CD14-positive monocyte (primary cell): ENCODE measurements at regions not wholly inside any gene's neighbourhood (a gene's known extent, or its start where the extent isn't known, plus 50 kb on each side); places are given as distances from the start of the nearest gene placed in this dataset.

Experiments
- DNase-seq, 3 donors: peaks; one replicate each; pipeline ENCODE4 v3.0.0-alpha.2; 2011 to 2022
- H2AFZ ChIP-seq: 2 replicates; pipeline ENCODE4 v1.6.0; 2012; ENCODE audit warnings: mild to moderate bottlenecking, low read depth, low read length, inconsistent platforms; ENCODE audit not compliant: insufficient read depth, poor library complexity, severe bottlenecking
- H3K27ac ChIP-seq, 2 donors: 1 replicate in 1 of 2; 2 replicates in 1 of 2; pipeline ENCODE4 v1.5.1; 2012 to 2013; ENCODE audit warnings: low read length in 2 of 2, control low read depth in 1 of 2, inconsistent platforms in 1 of 2, low read depth in 1 of 2, mild to moderate bottlenecking in 1 of 2
- H3K27me3 ChIP-seq, 2 donors: one replicate each; pipeline versions ENCODE4 v1.6.0 to v1.6.1; 2011 to 2013; ENCODE audit warnings: low read length in 2 of 2; ENCODE audit not compliant: control insufficient read depth in 2 of 2, insufficient read depth in 2 of 2
- H3K36me3 ChIP-seq, 2 donors: replicated peaks in 1 of 2; 1 replicate in 1 of 2; 2 replicates in 1 of 2; pipeline versions ENCODE4 v1.5.1 to v1.6.1; 2012 to 2013; ENCODE audit warnings: low read length in 2 of 2, control low read depth in 1 of 2, inconsistent platforms in 1 of 2, mild to moderate bottlenecking in 1 of 2; ENCODE audit not compliant: insufficient read depth in 2 of 2, control insufficient read depth in 1 of 2
- H3K4me1 ChIP-seq, 2 donors: 1 replicate in 1 of 2; 2 replicates in 1 of 2; pipeline versions ENCODE4 v1.5.1 to v1.6.1; 2012 to 2013; ENCODE audit warnings: low read length in 2 of 2, control low read depth in 1 of 2, inconsistent platforms in 1 of 2, mild to moderate bottlenecking in 1 of 2, moderate library complexity in 1 of 2; ENCODE audit not compliant: insufficient read depth in 2 of 2, control insufficient read depth in 1 of 2
- H3K4me2 ChIP-seq: replicated peaks from 2 replicates; pipeline ENCODE3; 2012; ENCODE audit warnings: low read length, moderate library complexity, mild to moderate bottlenecking; ENCODE audit not compliant: poor library complexity, severe bottlenecking; ENCODE audit errors: extremely low read depth
- H3K4me3 ChIP-seq, 3 experiments: fragments of 200-600 bp in 1 of 3; sonication (generic) in 1 of 3; replicated peaks in 1 of 3; 1 replicate in 2 of 3; 2 replicates in 1 of 3; pipeline ENCODE4 v1.5.1; 2011 to 2013; ENCODE audit warnings: low read length in 3 of 3, mild to moderate bottlenecking in 3 of 3, control low read depth in 2 of 3, low read depth in 2 of 3, inconsistent platforms in 1 of 3, moderate library complexity in 1 of 3
- H3K79me2 ChIP-seq: 2 replicates; pipeline ENCODE4 v1.6.0; 2012; ENCODE audit warnings: mild to moderate bottlenecking, control low read depth, inconsistent platforms, low read length, moderate library complexity; ENCODE audit not compliant: insufficient read depth
- H3K9ac ChIP-seq: 2 replicates; pipeline ENCODE4 v1.6.0; 2017; ENCODE audit warnings: low read length, mild to moderate bottlenecking; ENCODE audit not compliant: insufficient read depth, poor library complexity, severe bottlenecking
- H3K9me3 ChIP-seq, 2 donors: replicated peaks in 1 of 2; 1 replicate in 1 of 2; 2 replicates in 1 of 2; pipeline versions ENCODE4 v1.5.1 to v1.6.1; 2012 to 2013; ENCODE audit warnings: low read length in 2 of 2, control low read depth in 1 of 2; ENCODE audit not compliant: control insufficient read depth in 1 of 2, insufficient read depth in 1 of 2
- H4K20me1 ChIP-seq: 2 replicates; pipeline ENCODE4 v1.6.0; 2012; ENCODE audit warnings: mild to moderate bottlenecking, low read length, control low read depth, moderate library complexity; ENCODE audit not compliant: insufficient read depth
- H3K27ac Mint-ChIP-seq, 7 donors: one replicate each; pipeline ENCODE4 v1.8.0; 2020; ENCODE audit warnings: mild to moderate bottlenecking in 7 of 7, mixed read lengths in 7 of 7, moderate library complexity in 6 of 7, inconsistent platforms in 2 of 7
- H3K27me3 Mint-ChIP-seq, 3 donors: one replicate each; pipeline ENCODE4 v1.8.0; 2021 to 2022; ENCODE audit warnings: low read depth in 3 of 3, mild to moderate bottlenecking in 3 of 3, mixed read lengths in 3 of 3, moderate library complexity in 3 of 3, inconsistent platforms in 1 of 3
- H3K36me3 Mint-ChIP-seq, 2 donors: one replicate each; pipeline ENCODE4 v1.8.0; 2020; ENCODE audit warnings: mixed read lengths in 2 of 2, inconsistent platforms in 1 of 2, mild to moderate bottlenecking in 1 of 2
- H3K4me1 Mint-ChIP-seq: one replicate; pipeline ENCODE4 v1.8.0; 2020; ENCODE audit warnings: mild to moderate bottlenecking, mixed read lengths
- H3K4me3 Mint-ChIP-seq, 2 donors: one replicate each; pipeline ENCODE4 v1.8.0; 2020; ENCODE audit warnings: mild to moderate bottlenecking in 2 of 2, mixed read lengths in 2 of 2, moderate library complexity in 1 of 2
- H3K9me3 Mint-ChIP-seq, 7 donors: one replicate each; pipeline ENCODE4 v1.8.0; 2020 to 2022; ENCODE audit warnings: mixed read lengths in 7 of 7, mild to moderate bottlenecking in 6 of 7, moderate library complexity in 6 of 7, inconsistent platforms in 2 of 7
- WGBS: methylation state at CpG from one replicate; pipeline ENCODE4 v1.1.5; 2013; ENCODE audit warnings: missing lambda C conversion rate; ENCODE audit not compliant: insufficient coverage; 5-methylcytosine and 5-hydroxymethylcytosine counted together
- intact Hi-C, 2 donors: fragments of 100-400 bp; cut with micrococcal nuclease; formaldehyde crosslinking; loops; one replicate each; pipeline versions ENCODE4 v1.15.0 to v1.15.1; 2023
- TF ChIP-seq, protein P1 (sequence below): fragments of 200-600 bp; IDR thresholded peaks from one replicate; pipeline ENCODE4 v1.8.0; 2022; ENCODE audit warnings: antibody characterized with exemption, mild to moderate bottlenecking

DNA sequence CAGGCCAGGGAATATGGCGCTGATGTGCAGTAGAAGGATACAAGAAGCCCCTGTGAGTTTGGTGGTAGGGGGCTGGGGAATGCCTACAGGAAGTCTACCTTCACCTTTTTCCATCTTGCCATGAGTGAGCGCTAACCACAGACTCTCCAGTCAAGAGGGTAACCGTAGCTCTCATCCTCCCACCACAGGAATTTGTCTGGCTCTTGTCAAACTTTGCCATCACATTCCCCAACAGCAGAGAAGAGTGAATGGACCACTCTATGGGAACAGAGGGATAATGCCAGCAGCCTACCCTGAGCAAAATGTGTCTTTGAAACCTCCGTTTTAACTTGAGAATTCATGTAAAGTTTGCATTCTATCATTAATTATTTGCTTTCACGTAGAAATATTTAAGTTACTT, 168.3 kb downstream of the NRP2 start:
- H3K4me2 ChIP-seq: no peak overlapping the region
- intact Hi-C loops: no loop called here
- H3K36me3 ChIP-seq: no peaks in the 10 kb centered on the region
- Mint-ChIP-seq H3K4me1 (no peaks in the 10 kb centered on the region), H3K27ac (no peak overlapping the region), H3K4me3 (no peak overlapping the region), H3K27me3 (peaks cover 0 to 3% (median 2%) of the 10 kb centered on the region in 3 donors), H3K9me3 (peaks cover 0 to 8% (median 4%) of the 10 kb centered on the region in 7 donors), H3K36me3 (no peaks in the 10 kb centered on the region)
- no peak overlapping the region for H3K27ac ChIP-seq
- H3K4me3 ChIP-seq: no peak overlapping the region
- H3K9me3 ChIP-seq: no peaks in the 10 kb centered on the region
- WGBS: no CpG with 5 or more reads among the region's 5 CpGs
- H3K9ac ChIP-seq: no peak overlapping the region
- no peak overlapping the region for H2AFZ ChIP-seq
- TF ChIP-seq, protein P1, sequence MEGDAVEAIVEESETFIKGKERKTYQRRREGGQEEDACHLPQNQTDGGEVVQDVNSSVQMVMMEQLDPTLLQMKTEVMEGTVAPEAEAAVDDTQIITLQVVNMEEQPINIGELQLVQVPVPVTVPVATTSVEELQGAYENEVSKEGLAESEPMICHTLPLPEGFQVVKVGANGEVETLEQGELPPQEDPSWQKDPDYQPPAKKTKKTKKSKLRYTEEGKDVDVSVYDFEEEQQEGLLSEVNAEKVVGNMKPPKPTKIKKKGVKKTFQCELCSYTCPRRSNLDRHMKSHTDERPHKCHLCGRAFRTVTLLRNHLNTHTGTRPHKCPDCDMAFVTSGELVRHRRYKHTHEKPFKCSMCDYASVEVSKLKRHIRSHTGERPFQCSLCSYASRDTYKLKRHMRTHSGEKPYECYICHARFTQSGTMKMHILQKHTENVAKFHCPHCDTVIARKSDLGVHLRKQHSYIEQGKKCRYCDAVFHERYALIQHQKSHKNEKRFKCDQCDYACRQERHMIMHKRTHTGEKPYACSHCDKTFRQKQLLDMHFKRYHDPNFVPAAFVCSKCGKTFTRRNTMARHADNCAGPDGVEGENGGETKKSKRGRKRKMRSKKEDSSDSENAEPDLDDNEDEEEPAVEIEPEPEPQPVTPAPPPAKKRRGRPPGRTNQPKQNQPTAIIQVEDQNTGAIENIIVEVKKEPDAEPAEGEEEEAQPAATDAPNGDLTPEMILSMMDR: no peak
- DNase-seq: no peak
- H3K27me3 ChIP-seq: no peaks in the 10 kb centered on the region
- H4K20me1 ChIP-seq: no peaks in the 10 kb centered on the region
- no peaks in the 10 kb centered on the region for H3K4me1 ChIP-seq
- H3K79me2 ChIP-seq: no peaks in the 10 kb centered on the region

DNA sequence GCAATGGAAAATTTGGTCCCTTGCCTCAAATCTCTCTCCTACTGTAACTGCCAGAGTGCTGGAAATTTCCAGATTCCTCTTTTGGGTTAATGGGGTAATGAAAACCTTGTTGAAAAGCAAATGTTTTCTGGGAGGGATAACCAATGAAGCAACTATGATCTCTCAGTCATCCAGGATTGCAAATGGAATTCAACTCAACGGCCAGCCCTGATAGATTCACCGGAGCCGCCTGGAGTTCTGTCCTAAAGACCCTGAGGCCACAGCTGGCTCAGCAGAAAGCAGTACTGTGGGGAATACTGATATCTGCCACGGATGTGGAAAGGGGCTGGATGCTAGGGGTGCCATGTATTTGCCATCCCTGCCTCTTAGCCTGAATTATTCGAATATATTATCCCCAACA, 167.8 kb downstream of the NRP2 start:
- peaks cover 0 to 5% (median 0%) of the 10 kb centered on the region in 7 donors for H3K9me3 Mint-ChIP-seq
- H3K9me3 ChIP-seq: no peaks in the 10 kb centered on the region
- no peak overlapping the region for H3K4me2 ChIP-seq
- no peak for DNase-seq
- H3K27ac Mint-ChIP-seq: no peak overlapping the region
- no peak overlapping the region for H2AFZ ChIP-seq
- no peaks in the 10 kb centered on the region for H3K36me3 ChIP-seq
- WGBS: 100% methylated on average over 3 of the region's 5 CpGs
- no peak overlapping the region for H3K9ac ChIP-seq
- no peaks in the 10 kb centered on the region for H3K4me1 Mint-ChIP-seq
- TF ChIP-seq, protein P1: no peak
- H3K27ac ChIP-seq: no peak overlapping the region
- H3K27me3 Mint-ChIP-seq: peaks cover 0 to 3% (median 0%) of the 10 kb centered on the region in 3 donors
- H3K4me1 ChIP-seq: no peaks in the 10 kb centered on the region
- no peaks in the 10 kb centered on the region for H3K36me3 Mint-ChIP-seq
- no peaks in the 10 kb centered on the region for H3K27me3 ChIP-seq
- no peak overlapping the region for H3K4me3 Mint-ChIP-seq
- no peaks in the 10 kb centered on the region for H4K20me1 ChIP-seq
- H3K4me3 ChIP-seq: no peak overlapping the region
- intact Hi-C loops: no loop called here
- no peaks in the 10 kb centered on the region for H3K79me2 ChIP-seq
